ENCODE measurements at regions not wholly inside any gene's neighbourhood (a gene's known extent, or its start where the extent isn't known, plus 50 kb on each side); places are given as distances from the start of the nearest gene placed in this dataset.

- TF ChIP-seq JUNB (IDR thresholded peaks at IDR 0.05; ENCODE audit: unreplicated experiment) (no peak), POLR2AphosphoS5 (IDR thresholded peaks at IDR 0.05; ENCODE audit: low read depth) (no peak), EZH2 (IDR thresholded peaks at IDR 0.05; ENCODE audit: low read depth, unreplicated experiment) (no peak), STAT1 (IDR thresholded peaks at IDR 0.05; ENCODE audit: unreplicated experiment) (no peak), CTCF (conservative IDR thresholded peaks at IDR 0.05; ENCODE audit: low read depth in 2 of 2) (no peak), NANOG (IDR thresholded peaks at IDR 0.05; ENCODE audit: borderline replicate concordance) (no peak), CREB1 (CRISPR knock-in tag; IDR thresholded peaks at IDR 0.05; ENCODE audit: low read depth) (no peak), ZNF114 (CRISPR knock-in tag; IDR thresholded peaks at IDR 0.05) (no peak), ZNF331 (CRISPR knock-in tag; IDR thresholded peaks at IDR 0.05; ENCODE audit: low read depth) (no peak), EZH2phosphoT487 (IDR thresholded peaks at IDR 0.05; ENCODE audit: unreplicated experiment) (no peak)
- TF ChIP-seq, protein P1, sequence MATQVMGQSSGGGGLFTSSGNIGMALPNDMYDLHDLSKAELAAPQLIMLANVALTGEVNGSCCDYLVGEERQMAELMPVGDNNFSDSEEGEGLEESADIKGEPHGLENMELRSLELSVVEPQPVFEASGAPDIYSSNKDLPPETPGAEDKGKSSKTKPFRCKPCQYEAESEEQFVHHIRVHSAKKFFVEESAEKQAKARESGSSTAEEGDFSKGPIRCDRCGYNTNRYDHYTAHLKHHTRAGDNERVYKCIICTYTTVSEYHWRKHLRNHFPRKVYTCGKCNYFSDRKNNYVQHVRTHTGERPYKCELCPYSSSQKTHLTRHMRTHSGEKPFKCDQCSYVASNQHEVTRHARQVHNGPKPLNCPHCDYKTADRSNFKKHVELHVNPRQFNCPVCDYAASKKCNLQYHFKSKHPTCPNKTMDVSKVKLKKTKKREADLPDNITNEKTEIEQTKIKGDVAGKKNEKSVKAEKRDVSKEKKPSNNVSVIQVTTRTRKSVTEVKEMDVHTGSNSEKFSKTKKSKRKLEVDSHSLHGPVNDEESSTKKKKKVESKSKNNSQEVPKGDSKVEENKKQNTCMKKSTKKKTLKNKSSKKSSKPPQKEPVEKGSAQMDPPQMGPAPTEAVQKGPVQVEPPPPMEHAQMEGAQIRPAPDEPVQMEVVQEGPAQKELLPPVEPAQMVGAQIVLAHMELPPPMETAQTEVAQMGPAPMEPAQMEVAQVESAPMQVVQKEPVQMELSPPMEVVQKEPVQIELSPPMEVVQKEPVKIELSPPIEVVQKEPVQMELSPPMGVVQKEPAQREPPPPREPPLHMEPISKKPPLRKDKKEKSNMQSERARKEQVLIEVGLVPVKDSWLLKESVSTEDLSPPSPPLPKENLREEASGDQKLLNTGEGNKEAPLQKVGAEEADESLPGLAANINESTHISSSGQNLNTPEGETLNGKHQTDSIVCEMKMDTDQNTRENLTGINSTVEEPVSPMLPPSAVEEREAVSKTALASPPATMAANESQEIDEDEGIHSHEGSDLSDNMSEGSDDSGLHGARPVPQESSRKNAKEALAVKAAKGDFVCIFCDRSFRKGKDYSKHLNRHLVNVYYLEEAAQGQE (IDR thresholded peaks at IDR 0.05; ENCODE audit: unreplicated experiment), result no peak
- TF ChIP-seq, protein P2, sequence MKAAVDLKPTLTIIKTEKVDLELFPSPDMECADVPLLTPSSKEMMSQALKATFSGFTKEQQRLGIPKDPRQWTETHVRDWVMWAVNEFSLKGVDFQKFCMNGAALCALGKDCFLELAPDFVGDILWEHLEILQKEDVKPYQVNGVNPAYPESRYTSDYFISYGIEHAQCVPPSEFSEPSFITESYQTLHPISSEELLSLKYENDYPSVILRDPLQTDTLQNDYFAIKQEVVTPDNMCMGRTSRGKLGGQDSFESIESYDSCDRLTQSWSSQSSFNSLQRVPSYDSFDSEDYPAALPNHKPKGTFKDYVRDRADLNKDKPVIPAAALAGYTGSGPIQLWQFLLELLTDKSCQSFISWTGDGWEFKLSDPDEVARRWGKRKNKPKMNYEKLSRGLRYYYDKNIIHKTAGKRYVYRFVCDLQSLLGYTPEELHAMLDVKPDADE (IDR thresholded peaks at IDR 0.05), result no peak
These were observed 59.0 kb upstream of the RERGL start (continued) for GRCh38 chr12:18148961-18149360.

GRCh38 chr12:18146363-18146762 is 56.4 kb upstream of the RERGL start:
- no peak overlapping the region for H2AFZ ChIP-seq
- no peaks in the 10 kb centered on the region for H3F3A ChIP-seq (replicated peaks; ENCODE audit: low read depth)
- Mint-ChIP-seq H3K9me3 (no peaks in the 10 kb centered on the region), H3K4me1 (no peaks in the 10 kb centered on the region), H3K27ac (no peak overlapping the region), H3K27me3 (ENCODE audit: insufficient read depth, low read depth, poor library complexity) (no peaks in the 10 kb centered on the region), H3K36me3 (ENCODE audit: low read depth) (no peaks in the 10 kb centered on the region), H3K4me3 (no peak overlapping the region)
- no peaks in the 10 kb centered on the region for H3K4me1 ChIP-seq (ENCODE audit: insufficient read depth)
- H3K9me2 ChIP-seq (ENCODE audit: insufficient read depth), result no peaks in the 10 kb centered on the region
- H3K27ac ChIP-seq (ENCODE audit: low read depth), result no peak overlapping the region
- no peak for ATAC-seq
- no peaks in the 10 kb centered on the region for H3K36me3 ChIP-seq (ENCODE audit: insufficient read depth)
- no peaks in the 10 kb centered on the region for H4K20me1 ChIP-seq (replicated peaks; ENCODE audit: insufficient read depth)
- no peaks in the 10 kb centered on the region for H3K79me2 ChIP-seq (replicated peaks; ENCODE audit: insufficient read depth)
- no peak overlapping the region for H3K4me2 ChIP-seq
- no peak for DNase-seq (ENCODE audit: low spot score)
- no peaks in the 10 kb centered on the region for H3K27me3 ChIP-seq (ENCODE audit: insufficient read depth)
- no peak overlapping the region for H3K4me3 ChIP-seq
- TF ChIP-seq, protein P1 (IDR thresholded peaks at IDR 0.05; ENCODE audit: unreplicated experiment), result no peak
- no peak for TF ChIP-seq ZNF114 (CRISPR knock-in tag; IDR thresholded peaks at IDR 0.05)
- no peak for TF ChIP-seq NANOG (IDR thresholded peaks at IDR 0.05; ENCODE audit: borderline replicate concordance)
- TF ChIP-seq ZNF331 (CRISPR knock-in tag; IDR thresholded peaks at IDR 0.05; ENCODE audit: low read depth), result no peak
- TF ChIP-seq, protein P2 (IDR thresholded peaks at IDR 0.05), result no peak
